H1 (cell line): ENCODE measurements at regions not wholly inside any gene's neighbourhood (a gene's known extent, or its start where the extent isn't known, plus 50 kb on each side); places are given as distances from the start of the nearest gene placed in this dataset.

ENCODE experiments used
- CHD2 ChIP-seq: IDR thresholded peaks from 2 replicates; pipeline ENCODE4 v1.6.1; 2012; ENCODE audit warnings: low read length, improper control_type of control experiment
- EP300 ChIP-seq, 2 experiments: IDR thresholded peaks; 1 replicate in 1 of 2; 2 replicates in 1 of 2; pipeline ENCODE4 v1.6.1; 2011 to 2012; ENCODE audit warnings: low read depth in 2 of 2, low read length in 2 of 2, mild to moderate bottlenecking in 2 of 2, borderline replicate concordance in 1 of 2, inconsistent platforms in 1 of 2, moderate library complexity in 1 of 2
- RNF2 ChIP-seq: fragments of 200-900, 300-1000 bp; sonication (generic); IDR thresholded peaks from 2 replicates; pipeline ENCODE4 v1.7.1; 2016; ENCODE audit warnings: borderline replicate concordance, low read depth, mild to moderate bottlenecking, antibody characterized with exemption, low read length; ENCODE audit not compliant: poor library complexity, severe bottlenecking; ENCODE audit errors: missing control alignments
- SP2 ChIP-seq: IDR thresholded peaks from 2 replicates; pipeline ENCODE4 v1.6.1; 2012; ENCODE audit warnings: mild to moderate bottlenecking, low read length, inconsistent platforms
- SRF ChIP-seq: IDR thresholded peaks from 2 replicates; pipeline ENCODE4 v1.6.1; 2011; ENCODE audit warnings: mild to moderate bottlenecking, low read depth, low read length, moderate library complexity
- TF ChIP-seq, protein P1 (sequence below): fragments of 300-600 bp; sonication (generic); IDR thresholded peaks from 2 replicates; pipeline ENCODE4 v1.7.1; 2012; ENCODE audit warnings: low read length, moderate library complexity, mild to moderate bottlenecking, inconsistent platforms; ENCODE audit not compliant: insufficient replicate concordance
- TF ChIP-seq, protein P2 (sequence below): IDR thresholded peaks from 2 replicates; pipeline ENCODE4 v1.6.1; 2012; ENCODE audit warnings: low read length, inconsistent platforms

DNA sequence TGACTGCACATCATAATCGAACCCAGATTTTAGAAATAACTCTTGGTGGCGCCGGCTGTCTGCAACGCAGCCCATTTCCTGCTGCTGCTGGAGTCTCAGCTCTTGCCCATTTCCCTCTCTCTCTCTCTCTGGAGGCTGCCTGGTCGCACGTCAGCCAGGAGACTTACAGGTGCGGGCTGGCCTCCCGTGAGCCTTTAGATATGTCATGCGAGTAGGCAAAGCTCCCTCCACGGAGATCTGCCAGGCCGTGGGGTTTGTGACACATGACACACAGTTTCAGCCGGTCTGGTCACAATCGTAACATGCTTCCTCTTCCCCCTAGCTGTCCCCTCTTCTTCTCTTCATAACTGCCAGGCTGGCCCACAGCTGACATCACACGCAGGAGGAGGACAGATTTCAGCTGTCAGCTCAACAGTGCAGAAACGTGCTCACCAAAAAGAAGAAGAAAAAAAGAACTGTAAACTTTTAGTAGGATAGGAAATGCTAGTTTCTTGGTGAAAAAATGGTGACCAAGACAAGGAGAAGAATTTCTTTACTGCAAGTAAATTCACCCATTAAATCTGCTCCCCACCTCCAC is 489.3 kb downstream of the ZNF516 start (continued):
- TF ChIP-seq RNF2 (no peak), CHD2 (no peak), SRF (no peak), EP300 (IDR thresholded peaks at IDR 0.05; ENCODE audit: borderline replicate concordance in 1 of 2, low read depth in 2 of 2, low read length in 2 of 2) (no peak), SP2 (no peak)
- TF ChIP-seq, protein P1, sequence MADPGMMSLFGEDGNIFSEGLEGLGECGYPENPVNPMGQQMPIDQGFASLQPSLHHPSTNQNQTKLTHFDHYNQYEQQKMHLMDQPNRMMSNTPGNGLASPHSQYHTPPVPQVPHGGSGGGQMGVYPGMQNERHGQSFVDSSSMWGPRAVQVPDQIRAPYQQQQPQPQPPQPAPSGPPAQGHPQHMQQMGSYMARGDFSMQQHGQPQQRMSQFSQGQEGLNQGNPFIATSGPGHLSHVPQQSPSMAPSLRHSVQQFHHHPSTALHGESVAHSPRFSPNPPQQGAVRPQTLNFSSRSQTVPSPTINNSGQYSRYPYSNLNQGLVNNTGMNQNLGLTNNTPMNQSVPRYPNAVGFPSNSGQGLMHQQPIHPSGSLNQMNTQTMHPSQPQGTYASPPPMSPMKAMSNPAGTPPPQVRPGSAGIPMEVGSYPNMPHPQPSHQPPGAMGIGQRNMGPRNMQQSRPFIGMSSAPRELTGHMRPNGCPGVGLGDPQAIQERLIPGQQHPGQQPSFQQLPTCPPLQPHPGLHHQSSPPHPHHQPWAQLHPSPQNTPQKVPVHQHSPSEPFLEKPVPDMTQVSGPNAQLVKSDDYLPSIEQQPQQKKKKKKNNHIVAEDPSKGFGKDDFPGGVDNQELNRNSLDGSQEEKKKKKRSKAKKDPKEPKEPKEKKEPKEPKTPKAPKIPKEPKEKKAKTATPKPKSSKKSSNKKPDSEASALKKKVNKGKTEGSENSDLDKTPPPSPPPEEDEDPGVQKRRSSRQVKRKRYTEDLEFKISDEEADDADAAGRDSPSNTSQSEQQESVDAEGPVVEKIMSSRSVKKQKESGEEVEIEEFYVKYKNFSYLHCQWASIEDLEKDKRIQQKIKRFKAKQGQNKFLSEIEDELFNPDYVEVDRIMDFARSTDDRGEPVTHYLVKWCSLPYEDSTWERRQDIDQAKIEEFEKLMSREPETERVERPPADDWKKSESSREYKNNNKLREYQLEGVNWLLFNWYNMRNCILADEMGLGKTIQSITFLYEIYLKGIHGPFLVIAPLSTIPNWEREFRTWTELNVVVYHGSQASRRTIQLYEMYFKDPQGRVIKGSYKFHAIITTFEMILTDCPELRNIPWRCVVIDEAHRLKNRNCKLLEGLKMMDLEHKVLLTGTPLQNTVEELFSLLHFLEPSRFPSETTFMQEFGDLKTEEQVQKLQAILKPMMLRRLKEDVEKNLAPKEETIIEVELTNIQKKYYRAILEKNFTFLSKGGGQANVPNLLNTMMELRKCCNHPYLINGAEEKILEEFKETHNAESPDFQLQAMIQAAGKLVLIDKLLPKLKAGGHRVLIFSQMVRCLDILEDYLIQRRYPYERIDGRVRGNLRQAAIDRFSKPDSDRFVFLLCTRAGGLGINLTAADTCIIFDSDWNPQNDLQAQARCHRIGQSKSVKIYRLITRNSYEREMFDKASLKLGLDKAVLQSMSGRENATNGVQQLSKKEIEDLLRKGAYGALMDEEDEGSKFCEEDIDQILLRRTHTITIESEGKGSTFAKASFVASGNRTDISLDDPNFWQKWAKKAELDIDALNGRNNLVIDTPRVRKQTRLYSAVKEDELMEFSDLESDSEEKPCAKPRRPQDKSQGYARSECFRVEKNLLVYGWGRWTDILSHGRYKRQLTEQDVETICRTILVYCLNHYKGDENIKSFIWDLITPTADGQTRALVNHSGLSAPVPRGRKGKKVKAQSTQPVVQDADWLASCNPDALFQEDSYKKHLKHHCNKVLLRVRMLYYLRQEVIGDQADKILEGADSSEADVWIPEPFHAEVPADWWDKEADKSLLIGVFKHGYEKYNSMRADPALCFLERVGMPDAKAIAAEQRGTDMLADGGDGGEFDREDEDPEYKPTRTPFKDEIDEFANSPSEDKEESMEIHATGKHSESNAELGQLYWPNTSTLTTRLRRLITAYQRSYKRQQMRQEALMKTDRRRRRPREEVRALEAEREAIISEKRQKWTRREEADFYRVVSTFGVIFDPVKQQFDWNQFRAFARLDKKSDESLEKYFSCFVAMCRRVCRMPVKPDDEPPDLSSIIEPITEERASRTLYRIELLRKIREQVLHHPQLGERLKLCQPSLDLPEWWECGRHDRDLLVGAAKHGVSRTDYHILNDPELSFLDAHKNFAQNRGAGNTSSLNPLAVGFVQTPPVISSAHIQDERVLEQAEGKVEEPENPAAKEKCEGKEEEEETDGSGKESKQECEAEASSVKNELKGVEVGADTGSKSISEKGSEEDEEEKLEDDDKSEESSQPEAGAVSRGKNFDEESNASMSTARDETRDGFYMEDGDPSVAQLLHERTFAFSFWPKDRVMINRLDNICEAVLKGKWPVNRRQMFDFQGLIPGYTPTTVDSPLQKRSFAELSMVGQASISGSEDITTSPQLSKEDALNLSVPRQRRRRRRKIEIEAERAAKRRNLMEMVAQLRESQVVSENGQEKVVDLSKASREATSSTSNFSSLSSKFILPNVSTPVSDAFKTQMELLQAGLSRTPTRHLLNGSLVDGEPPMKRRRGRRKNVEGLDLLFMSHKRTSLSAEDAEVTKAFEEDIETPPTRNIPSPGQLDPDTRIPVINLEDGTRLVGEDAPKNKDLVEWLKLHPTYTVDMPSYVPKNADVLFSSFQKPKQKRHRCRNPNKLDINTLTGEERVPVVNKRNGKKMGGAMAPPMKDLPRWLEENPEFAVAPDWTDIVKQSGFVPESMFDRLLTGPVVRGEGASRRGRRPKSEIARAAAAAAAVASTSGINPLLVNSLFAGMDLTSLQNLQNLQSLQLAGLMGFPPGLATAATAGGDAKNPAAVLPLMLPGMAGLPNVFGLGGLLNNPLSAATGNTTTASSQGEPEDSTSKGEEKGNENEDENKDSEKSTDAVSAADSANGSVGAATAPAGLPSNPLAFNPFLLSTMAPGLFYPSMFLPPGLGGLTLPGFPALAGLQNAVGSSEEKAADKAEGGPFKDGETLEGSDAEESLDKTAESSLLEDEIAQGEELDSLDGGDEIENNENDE = no peak
- TF ChIP-seq, protein P2, sequence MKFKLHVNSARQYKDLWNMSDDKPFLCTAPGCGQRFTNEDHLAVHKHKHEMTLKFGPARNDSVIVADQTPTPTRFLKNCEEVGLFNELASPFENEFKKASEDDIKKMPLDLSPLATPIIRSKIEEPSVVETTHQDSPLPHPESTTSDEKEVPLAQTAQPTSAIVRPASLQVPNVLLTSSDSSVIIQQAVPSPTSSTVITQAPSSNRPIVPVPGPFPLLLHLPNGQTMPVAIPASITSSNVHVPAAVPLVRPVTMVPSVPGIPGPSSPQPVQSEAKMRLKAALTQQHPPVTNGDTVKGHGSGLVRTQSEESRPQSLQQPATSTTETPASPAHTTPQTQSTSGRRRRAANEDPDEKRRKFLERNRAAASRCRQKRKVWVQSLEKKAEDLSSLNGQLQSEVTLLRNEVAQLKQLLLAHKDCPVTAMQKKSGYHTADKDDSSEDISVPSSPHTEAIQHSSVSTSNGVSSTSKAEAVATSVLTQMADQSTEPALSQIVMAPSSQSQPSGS = no peak
